Jurkat, Clone E6-1 (cell line): ENCODE measurements at regions not wholly inside any gene's neighbourhood (a gene's known extent, or its start where the extent isn't known, plus 50 kb on each side); places are given as distances from the start of the nearest gene placed in this dataset.

Experiments
- DNase-seq: peaks from one replicate; pipeline ENCODE4 v3.0.0-alpha.2; 2011; ENCODE audit warnings: low read depth, low spot score
- H3K4me3 ChIP-seq: 2 replicates; pipeline ENCODE4 v1.5.1; 2011; ENCODE audit warnings: mild to moderate bottlenecking, low read length, control low read depth, moderate library complexity

DNA sequence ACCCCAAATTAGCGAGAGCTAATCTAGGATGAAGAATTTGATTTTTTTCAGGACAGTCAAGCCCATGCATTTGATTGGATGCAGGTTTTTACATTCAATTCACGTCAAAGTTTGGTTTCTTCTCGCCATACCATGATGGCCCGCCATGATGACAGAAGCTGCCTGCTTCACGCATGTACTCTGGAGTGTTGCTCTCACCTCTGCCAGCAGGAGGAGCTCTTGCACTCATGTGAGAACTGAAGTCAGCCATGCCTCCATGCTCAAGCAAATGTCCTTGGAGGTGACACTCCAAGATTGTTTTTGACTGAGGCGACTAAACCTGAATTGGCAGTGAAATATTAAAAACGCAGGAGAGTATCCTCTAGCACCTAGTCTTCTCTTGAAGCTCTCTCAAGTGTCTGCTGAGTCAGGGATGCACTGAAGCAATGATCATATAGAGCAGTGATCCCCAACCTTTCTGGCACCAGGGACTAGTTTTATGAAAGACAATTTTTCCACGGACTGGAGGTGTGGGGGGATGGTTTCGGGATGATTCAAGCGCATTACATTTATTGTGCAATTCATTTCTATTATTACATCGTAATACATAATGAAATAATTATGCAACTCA lies 120.9 kb downstream of the SAMMSON start:
- no peak overlapping the region for H3K4me3 ChIP-seq
- DNase-seq: peak; percentile 81

DNA sequence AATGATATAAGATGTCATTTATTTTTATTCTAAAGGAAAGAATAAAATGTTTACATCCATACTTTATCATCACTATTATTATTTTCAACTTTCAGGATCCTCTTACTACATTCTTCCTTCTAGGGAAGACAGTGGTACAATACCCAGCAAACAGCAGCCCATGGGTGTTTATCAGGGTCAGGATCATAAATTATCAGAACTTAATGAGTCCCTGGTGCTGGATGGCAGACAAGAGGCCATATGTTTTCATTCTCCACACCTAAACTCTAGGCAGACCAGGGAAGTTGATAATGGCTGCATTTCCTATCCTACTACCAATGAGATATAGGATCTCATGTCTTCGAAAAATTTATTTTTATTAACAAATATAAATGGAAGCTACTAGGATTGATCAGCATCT lies 127.7 kb downstream of the SAMMSON start:
- no peak overlapping the region for H3K4me3 ChIP-seq
- no peak for DNase-seq

DNA sequence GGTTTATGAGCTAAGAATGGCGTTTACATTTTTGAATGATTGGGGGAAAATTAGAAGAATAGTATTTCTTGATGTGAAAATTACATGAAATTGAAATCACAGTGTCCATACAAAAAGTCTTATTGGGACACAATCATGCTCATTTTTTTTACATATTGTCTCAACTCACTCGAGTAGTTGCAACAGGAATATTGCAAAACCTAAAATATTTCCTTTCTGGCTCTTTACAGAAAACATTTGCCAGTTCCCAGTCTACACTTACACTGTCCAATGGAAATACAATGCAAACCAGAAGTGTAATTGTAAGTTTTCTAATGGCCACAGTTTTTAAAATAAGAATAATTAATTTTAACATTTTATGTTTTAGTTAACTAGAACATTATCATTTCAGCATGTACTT lies 137.8 kb downstream of the SAMMSON start:
- no peak overlapping the region for H3K4me3 ChIP-seq
- no peak for DNase-seq

DNA sequence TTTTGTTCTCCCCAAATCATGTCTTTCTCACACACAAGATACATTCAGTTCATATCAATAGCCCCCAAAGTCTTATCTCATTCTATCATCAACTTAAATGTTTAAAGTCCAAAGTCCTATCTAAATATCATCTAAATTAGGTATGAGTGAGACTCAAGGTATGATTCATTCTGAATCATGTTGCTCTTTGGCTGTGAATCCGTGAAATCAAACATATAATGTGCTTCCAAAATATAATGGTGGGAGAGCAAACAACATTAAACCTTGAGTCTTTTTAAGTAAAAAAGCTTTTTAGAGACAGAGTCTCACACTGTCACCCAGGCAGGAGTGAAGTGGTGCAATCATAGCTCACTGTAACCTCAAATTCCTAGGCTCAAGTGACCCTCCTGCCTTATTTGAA lies 139.1 kb downstream of the SAMMSON start:
- no peak for DNase-seq
- H3K4me3 ChIP-seq: no peak overlapping the region
